Brain microvascular endothelial cell (primary cell): ENCODE measurements at regions not wholly inside any gene's neighbourhood (a gene's known extent, or its start where the extent isn't known, plus 50 kb on each side); places are given as distances from the start of the nearest gene placed in this dataset.

Experiments used
- DNase-seq: peaks from one replicate; pipeline ENCODE4 v3.0.0-alpha.2; 2020
- H3K27ac ChIP-seq: fragments of 250-450 bp; sonication (Bioruptor Pico); 2 replicates; pipeline ENCODE4 v1.5.1; 2020; ENCODE audit warnings: mild to moderate bottlenecking, moderate library complexity
- H3K27me3 ChIP-seq: fragments of 250-450 bp; sonication (Bioruptor Pico); replicated peaks from 2 replicates; pipeline ENCODE4 v1.5.1; 2020; ENCODE audit warnings: mild to moderate bottlenecking
- H3K36me3 ChIP-seq: fragments of 250-450 bp; sonication (Bioruptor Pico); replicated peaks from 2 replicates; pipeline ENCODE4 v1.5.1; 2020; ENCODE audit warnings: mild to moderate bottlenecking
- H3K4me3 ChIP-seq: 2 replicates; pipeline ENCODE4 v1.5.1; 2011; ENCODE audit warnings: low read depth, mild to moderate bottlenecking, control low read depth, low read length, moderate library complexity
- in situ Hi-C: cut with HindIII; loops from 2 replicates; pipeline ENCODE4 v1.10.0; 2017; ENCODE audit warnings: low sequenced_read_pairs, low pct_ligation_motif_present
- TF ChIP-seq, protein P1 (sequence below): IDR thresholded peaks from 2 replicates; pipeline ENCODE4 v1.5.1; 2011; ENCODE audit warnings: low read depth, mild to moderate bottlenecking, moderate library complexity, low read length, control low read depth, inconsistent platforms; ENCODE audit errors: missing control alignments

DNA sequence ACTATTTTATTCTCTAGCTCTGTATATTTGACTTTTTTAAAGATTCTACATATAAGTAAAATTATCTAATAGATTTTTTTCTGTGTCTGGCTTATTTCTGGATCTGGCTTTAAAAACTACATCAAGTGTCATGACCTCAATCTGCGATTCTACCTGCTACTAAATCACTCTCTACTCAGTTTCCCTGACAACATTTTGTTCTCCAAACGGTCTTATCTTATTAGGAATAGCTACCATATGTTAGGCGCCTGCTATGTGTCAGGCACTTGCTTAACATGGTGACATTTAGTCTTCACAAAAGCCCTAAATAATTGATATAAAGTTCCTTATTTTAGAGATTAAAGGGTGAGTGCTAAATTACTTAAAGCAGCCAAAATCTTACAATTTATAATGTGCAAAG, 1362.9 kb upstream of the FLRT2 start:
- in situ Hi-C loops = no loop called here
- Histone ChIP-seq H3K36me3 (no peaks in the 10 kb centered on the region), H3K27me3 (no peaks in the 10 kb centered on the region), H3K27ac (no peak overlapping the region), H3K4me3 (no peak overlapping the region)
- TF ChIP-seq, protein P1, sequence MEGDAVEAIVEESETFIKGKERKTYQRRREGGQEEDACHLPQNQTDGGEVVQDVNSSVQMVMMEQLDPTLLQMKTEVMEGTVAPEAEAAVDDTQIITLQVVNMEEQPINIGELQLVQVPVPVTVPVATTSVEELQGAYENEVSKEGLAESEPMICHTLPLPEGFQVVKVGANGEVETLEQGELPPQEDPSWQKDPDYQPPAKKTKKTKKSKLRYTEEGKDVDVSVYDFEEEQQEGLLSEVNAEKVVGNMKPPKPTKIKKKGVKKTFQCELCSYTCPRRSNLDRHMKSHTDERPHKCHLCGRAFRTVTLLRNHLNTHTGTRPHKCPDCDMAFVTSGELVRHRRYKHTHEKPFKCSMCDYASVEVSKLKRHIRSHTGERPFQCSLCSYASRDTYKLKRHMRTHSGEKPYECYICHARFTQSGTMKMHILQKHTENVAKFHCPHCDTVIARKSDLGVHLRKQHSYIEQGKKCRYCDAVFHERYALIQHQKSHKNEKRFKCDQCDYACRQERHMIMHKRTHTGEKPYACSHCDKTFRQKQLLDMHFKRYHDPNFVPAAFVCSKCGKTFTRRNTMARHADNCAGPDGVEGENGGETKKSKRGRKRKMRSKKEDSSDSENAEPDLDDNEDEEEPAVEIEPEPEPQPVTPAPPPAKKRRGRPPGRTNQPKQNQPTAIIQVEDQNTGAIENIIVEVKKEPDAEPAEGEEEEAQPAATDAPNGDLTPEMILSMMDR = no peak
- no peak for DNase-seq

GRCh38 chr14:84180336-84180735, 1349.6 kb upstream of the FLRT2 start:
- TF ChIP-seq, protein P1 = no peak
- in situ Hi-C loops = no loop called here
- H3K4me3 ChIP-seq = no peak overlapping the region

DNA sequence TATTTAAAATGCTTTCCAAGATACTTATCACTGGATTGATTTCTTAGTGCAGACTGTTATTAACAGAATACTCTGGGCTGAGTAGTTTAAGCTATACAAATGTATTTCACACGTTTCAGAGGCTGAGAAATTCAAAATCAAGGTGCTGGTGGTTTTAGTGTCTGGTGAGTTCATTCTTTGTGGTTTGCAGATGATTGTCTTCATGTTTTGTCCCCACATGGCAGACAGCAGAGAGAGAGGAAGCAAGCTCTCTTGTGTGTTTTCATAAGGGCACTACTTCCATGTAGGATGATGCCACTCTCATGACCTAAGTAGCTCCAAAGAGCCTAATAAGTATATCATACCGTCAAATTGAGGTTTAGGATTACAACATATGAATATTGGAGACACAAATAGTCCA, 1348.9 kb upstream of the FLRT2 start:
- no peaks in the 10 kb centered on the region for H3K27me3 ChIP-seq
- H3K27ac ChIP-seq = no peak overlapping the region
- in situ Hi-C loops = no loop called here
- H3K36me3 ChIP-seq = no peaks in the 10 kb centered on the region
- DNase-seq = no peak
- no peak overlapping the region for H3K4me3 ChIP-seq
- TF ChIP-seq, protein P1 = no peak

More at GRCh38 chr14:84180336-84180735, 1349.6 kb upstream of the FLRT2 start:
- Histone ChIP-seq H3K36me3 (no peaks in the 10 kb centered on the region), H3K27ac (no peak overlapping the region), H3K27me3 (no peaks in the 10 kb centered on the region)
- no peak for DNase-seq

GRCh38 chr14:84195514-84195913, 1334.4 kb upstream of the FLRT2 start:
- Histone ChIP-seq H3K36me3 (no peaks in the 10 kb centered on the region), H3K27ac (no peak overlapping the region), H3K4me3 (no peak overlapping the region), H3K27me3 (no peaks in the 10 kb centered on the region)
- in situ Hi-C loops = no loop called here
- TF ChIP-seq, protein P1 = no peak
- DNase-seq = no peak

GRCh38 chr14:84197704-84198103, 1332.2 kb upstream of the FLRT2 start:
- TF ChIP-seq, protein P1 = no peak
- no peak for DNase-seq
- Histone ChIP-seq H3K27me3 (no peaks in the 10 kb centered on the region), H3K36me3 (no peaks in the 10 kb centered on the region), H3K27ac (no peak overlapping the region), H3K4me3 (no peak overlapping the region)
- in situ Hi-C loops = no loop called here

DNA sequence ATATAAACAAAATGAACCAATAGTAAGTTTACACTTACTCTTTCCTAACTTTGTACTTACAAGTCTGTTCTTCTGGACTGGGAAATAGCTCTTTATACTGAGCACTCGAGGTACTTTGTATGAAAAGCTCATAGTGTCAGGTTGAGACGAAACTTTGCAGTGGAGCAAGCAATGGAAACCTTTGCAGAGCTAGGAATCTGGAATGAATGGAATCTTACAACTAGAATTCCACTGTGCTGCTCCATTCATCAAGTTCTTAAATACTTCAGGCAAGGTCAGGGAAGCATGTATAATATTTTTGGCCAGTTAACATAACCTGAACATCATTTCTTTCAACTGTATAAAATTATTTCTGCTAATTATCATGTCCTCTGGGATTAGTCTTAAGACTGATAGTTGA, 1327.5 kb upstream of the FLRT2 start:
- H3K27ac ChIP-seq = no peak overlapping the region
- in situ Hi-C loops = no loop called here
- no peak for DNase-seq
- no peaks in the 10 kb centered on the region for H3K36me3 ChIP-seq
- TF ChIP-seq, protein P1 = no peak
- no peak overlapping the region for H3K4me3 ChIP-seq
- no peaks in the 10 kb centered on the region for H3K27me3 ChIP-seq
